ENCODE measurements at regions not wholly inside any gene's neighbourhood (a gene's known extent, or its start where the extent isn't known, plus 50 kb on each side); places are given as distances from the start of the nearest gene placed in this dataset.

- H3K4me1 ChIP-seq (ENCODE audit: insufficient read depth, low read length), result peaks cover 50% of the 10 kb centered on the region
- no peaks in the 10 kb centered on the region for H3K36me3 ChIP-seq (ENCODE audit: insufficient read depth, low read depth, low read length)
- no peaks in the 10 kb centered on the region for H3K9me3 ChIP-seq (ENCODE audit: insufficient read depth, low read depth, low read length)
These were observed 178.8 kb upstream of the RFC3 start for GRCh38 chr13:33639158-33639557.

GRCh38 chr13:33639626-33640080, 178.3 kb upstream of the RFC3 start:
- Histone ChIP-seq H3K9ac (ENCODE audit: low read depth, low read length) (no peak overlapping the region), H3K27me3 (ENCODE audit: insufficient read depth, low read length) (no peaks in the 10 kb centered on the region), H3K9me3 (ENCODE audit: insufficient read depth, low read depth, low read length) (no peaks in the 10 kb centered on the region), H3K36me3 (ENCODE audit: insufficient read depth, low read depth, low read length) (no peaks in the 10 kb centered on the region), H3K4me3 (ENCODE audit: low read length) (no peak overlapping the region), H3K4me1 (ENCODE audit: insufficient read depth, low read length) (peaks cover 50% of the 10 kb centered on the region), H3K27ac (ENCODE audit: low read length) (no peak overlapping the region)

More at GRCh38 chr13:33639158-33639557, 178.8 kb upstream of the RFC3 start:
- H3K27me3 ChIP-seq (ENCODE audit: insufficient read depth, low read length), result no peaks in the 10 kb centered on the region
- no peak overlapping the region for H3K27ac ChIP-seq (ENCODE audit: low read length)
- no peak overlapping the region for H3K9ac ChIP-seq (ENCODE audit: low read depth, low read length)
- peak overlapping the region; percentile 15; the same call in 1 of the 2 replicates for H3K4me3 ChIP-seq (ENCODE audit: low read length)

GRCh38 chr13:33640832-33641231, 177.1 kb upstream of the RFC3 start:
- Histone ChIP-seq H3K4me3 (ENCODE audit: low read length) (no peak overlapping the region), H3K27ac (ENCODE audit: low read length) (no peak overlapping the region), H3K9me3 (ENCODE audit: insufficient read depth, low read depth, low read length) (no peaks in the 10 kb centered on the region), H3K27me3 (ENCODE audit: insufficient read depth, low read length) (no peaks in the 10 kb centered on the region), H3K4me1 (ENCODE audit: insufficient read depth, low read length) (peaks cover 50% of the 10 kb centered on the region), H3K9ac (ENCODE audit: low read depth, low read length) (no peak overlapping the region), H3K36me3 (ENCODE audit: insufficient read depth, low read depth, low read length) (no peaks in the 10 kb centered on the region)

GRCh38 chr13:33642374-33643065, 175.4 kb upstream of the RFC3 start:
- no peak overlapping the region for H3K9ac ChIP-seq (ENCODE audit: low read depth, low read length)
- no peak overlapping the region for H3K4me3 ChIP-seq (ENCODE audit: low read length)

GRCh38 chr13:33644581-33645543, 173.1 kb upstream of the RFC3 start:
- Histone ChIP-seq H3K9ac (ENCODE audit: low read depth, low read length) (no peak overlapping the region), H3K27ac (ENCODE audit: low read length) (no peak overlapping the region), H3K36me3 (ENCODE audit: insufficient read depth, low read depth, low read length) (no peaks in the 10 kb centered on the region), H3K4me3 (ENCODE audit: low read length) (no peak overlapping the region), H3K4me1 (ENCODE audit: insufficient read depth, low read length) (peaks cover 22% of the 10 kb centered on the region), H3K27me3 (ENCODE audit: insufficient read depth, low read length) (no peaks in the 10 kb centered on the region), H3K9me3 (ENCODE audit: insufficient read depth, low read depth, low read length) (no peaks in the 10 kb centered on the region)

More at GRCh38 chr13:33642374-33643065, 175.4 kb upstream of the RFC3 start:
- Histone ChIP-seq H3K36me3 (ENCODE audit: insufficient read depth, low read depth, low read length) (no peaks in the 10 kb centered on the region), H3K4me1 (ENCODE audit: insufficient read depth, low read length) (peaks cover 44% of the 10 kb centered on the region), H3K9me3 (ENCODE audit: insufficient read depth, low read depth, low read length) (no peaks in the 10 kb centered on the region), H3K27me3 (ENCODE audit: insufficient read depth, low read length) (no peaks in the 10 kb centered on the region), H3K27ac (ENCODE audit: low read length) (no peak overlapping the region)

- Histone ChIP-seq H3K36me3 (ENCODE audit: insufficient read depth, low read depth, low read length) (no peaks in the 10 kb centered on the region), H3K27ac (ENCODE audit: low read length) (no peak overlapping the region), H3K9ac (ENCODE audit: low read depth, low read length) (no peak overlapping the region), H3K27me3 (ENCODE audit: insufficient read depth, low read length) (no peaks in the 10 kb centered on the region), H3K4me3 (ENCODE audit: low read length) (no peak overlapping the region), H3K4me1 (ENCODE audit: insufficient read depth, low read length) (peaks cover 14% of the 10 kb centered on the region), H3K9me3 (ENCODE audit: insufficient read depth, low read depth, low read length) (no peaks in the 10 kb centered on the region)
These were observed 172.1 kb upstream of the RFC3 start for GRCh38 chr13:33645591-33646554.

GRCh38 chr13:33649212-33649878, 168.6 kb upstream of the RFC3 start:
- Histone ChIP-seq H3K4me3 (ENCODE audit: low read length) (no peak overlapping the region), H3K4me1 (ENCODE audit: insufficient read depth, low read length) (no peaks in the 10 kb centered on the region), H3K27ac (ENCODE audit: low read length) (no peak overlapping the region), H3K27me3 (ENCODE audit: insufficient read depth, low read length) (no peaks in the 10 kb centered on the region), H3K9me3 (ENCODE audit: insufficient read depth, low read depth, low read length) (no peaks in the 10 kb centered on the region), H3K36me3 (ENCODE audit: insufficient read depth, low read depth, low read length) (no peaks in the 10 kb centered on the region), H3K9ac (ENCODE audit: low read depth, low read length) (no peak overlapping the region)

- no peaks in the 10 kb centered on the region for H3K9me3 ChIP-seq (ENCODE audit: insufficient read depth, low read depth, low read length)
- H3K4me3 ChIP-seq (ENCODE audit: low read length), result no peak overlapping the region
These were observed 166.2 kb upstream of the RFC3 start for GRCh38 chr13:33651766-33652165.

GRCh38 chr13:33657274-33657673, 160.7 kb upstream of the RFC3 start:
- Histone ChIP-seq H3K9me3 (ENCODE audit: insufficient read depth, low read depth, low read length) (no peaks in the 10 kb centered on the region), H3K36me3 (ENCODE audit: insufficient read depth, low read depth, low read length) (no peaks in the 10 kb centered on the region), H3K4me1 (ENCODE audit: insufficient read depth, low read length) (no peaks in the 10 kb centered on the region), H3K27ac (ENCODE audit: low read length) (no peak overlapping the region), H3K27me3 (ENCODE audit: insufficient read depth, low read length) (no peaks in the 10 kb centered on the region), H3K4me3 (ENCODE audit: low read length) (no peak overlapping the region), H3K9ac (ENCODE audit: low read depth, low read length) (no peak overlapping the region)

More at GRCh38 chr13:33651766-33652165, 166.2 kb upstream of the RFC3 start:
- H3K9ac ChIP-seq (ENCODE audit: low read depth, low read length), result no peak overlapping the region
- H3K27me3 ChIP-seq (ENCODE audit: insufficient read depth, low read length), result no peaks in the 10 kb centered on the region
- H3K4me1 ChIP-seq (ENCODE audit: insufficient read depth, low read length), result no peaks in the 10 kb centered on the region
- H3K27ac ChIP-seq (ENCODE audit: low read length), result no peak overlapping the region
- no peaks in the 10 kb centered on the region for H3K36me3 ChIP-seq (ENCODE audit: insufficient read depth, low read depth, low read length)

GRCh38 chr13:33659466-33659865, 158.5 kb upstream of the RFC3 start:
- no peak overlapping the region for H3K27ac ChIP-seq (ENCODE audit: low read length)
- H3K36me3 ChIP-seq (ENCODE audit: insufficient read depth, low read depth, low read length), result no peaks in the 10 kb centered on the region
- H3K4me1 ChIP-seq (ENCODE audit: insufficient read depth, low read length), result no peaks in the 10 kb centered on the region
- H3K9me3 ChIP-seq (ENCODE audit: insufficient read depth, low read depth, low read length), result no peaks in the 10 kb centered on the region
- H3K27me3 ChIP-seq (ENCODE audit: insufficient read depth, low read length), result no peaks in the 10 kb centered on the region
- no peak overlapping the region for H3K9ac ChIP-seq (ENCODE audit: low read depth, low read length)
- no peak overlapping the region for H3K4me3 ChIP-seq (ENCODE audit: low read length)
